ENCODE measurements at regions not wholly inside any gene's neighbourhood (a gene's known extent, or its start where the extent isn't known, plus 50 kb on each side); places are given as distances from the start of the nearest gene placed in this dataset.
"Not testable (repeated sequence)": the region's sequence is repeated elsewhere in the genome, so short reads cannot be mapped to it uniquely, and the experiment has no call there.

GRCh38 chrX:51155566-51155965 is 177.1 kb upstream of the NUDT10 start:
- TF ChIP-seq CTCF (IDR thresholded peaks at IDR 0.05; ENCODE audit: low read depth, low read length), result no peak
- no peak overlapping the region for H3K4me3 ChIP-seq (ENCODE audit: low read depth, low read length)

GRCh38 chrX:51158231-51158630 is 174.4 kb upstream of the NUDT10 start:
- no peak for TF ChIP-seq CTCF (IDR thresholded peaks at IDR 0.05; ENCODE audit: low read depth, low read length)
- no peak overlapping the region for H3K4me3 ChIP-seq (ENCODE audit: low read depth, low read length)

- not testable (repeated sequence) for H3K4me3 ChIP-seq (ENCODE audit: low read depth, low read length)
Observed at GRCh38 chrX:51159378-51159777, 173.2 kb upstream of the NUDT10 start.

GRCh38 chrX:51163730-51164129 is 168.9 kb upstream of the NUDT10 start:
- no peak overlapping the region for H3K4me3 ChIP-seq (ENCODE audit: low read depth, low read length)
- no peak for TF ChIP-seq CTCF (IDR thresholded peaks at IDR 0.05; ENCODE audit: low read depth, low read length)

- H3K4me3 ChIP-seq (ENCODE audit: low read depth, low read length), result not testable (repeated sequence)
Observed at GRCh38 chrX:51178356-51178900, 154.2 kb upstream of the NUDT10 start.

- H3K4me3 ChIP-seq (ENCODE audit: low read depth, low read length), result not testable (repeated sequence)
Observed at GRCh38 chrX:51179805-51180204, 152.8 kb upstream of the NUDT10 start.

GRCh38 chrX:51182545-51182944 is 150.1 kb upstream of the NUDT10 start:
- H3K4me3 ChIP-seq (ENCODE audit: low read depth, low read length), result no peak overlapping the region
- TF ChIP-seq CTCF (IDR thresholded peaks at IDR 0.05; ENCODE audit: low read depth, low read length), result no peak

- H3K4me3 ChIP-seq (ENCODE audit: low read depth, low read length), result no peak overlapping the region
- TF ChIP-seq CTCF (IDR thresholded peaks at IDR 0.05; ENCODE audit: low read depth, low read length), result no peak
Observed at GRCh38 chrX:51192104-51192503, 140.5 kb upstream of the NUDT10 start.

GRCh38 chrX:51215266-51215665 is 117.4 kb upstream of the NUDT10 start:
- no peak for TF ChIP-seq CTCF (IDR thresholded peaks at IDR 0.05; ENCODE audit: low read depth, low read length)
- H3K4me3 ChIP-seq (ENCODE audit: low read depth, low read length), result no peak overlapping the region
